Large intestine (tissue), 3 donors: ENCODE measurements at regions not wholly inside any gene's neighbourhood (a gene's known extent, or its start where the extent isn't known, plus 50 kb on each side); places are given as distances from the start of the nearest gene placed in this dataset.

Experiments
- DNase-seq, 2 donors: peaks; one replicate each; pipeline versions ENCODE4 v3.0.0 to v3.0.0-alpha.2; 2013
- H3K27ac ChIP-seq: one replicate; pipeline ENCODE4 v1.5.1; 2013; ENCODE audit warnings: low read length
- H3K27me3 ChIP-seq: 2 replicates; pipeline ENCODE4 v1.6.1; 2013; ENCODE audit warnings: low read length; ENCODE audit not compliant: control insufficient read depth, insufficient read depth
- H3K36me3 ChIP-seq: 2 replicates; pipeline ENCODE4 v1.6.1; 2013; ENCODE audit warnings: low read length; ENCODE audit not compliant: control insufficient read depth, insufficient read depth
- H3K4me1 ChIP-seq: one replicate; pipeline ENCODE4 v1.6.1; 2013; ENCODE audit warnings: low read length; ENCODE audit not compliant: control insufficient read depth, insufficient read depth
- H3K4me3 ChIP-seq: one replicate; pipeline ENCODE4 v1.5.1; 2013; ENCODE audit warnings: low read length
- H3K9me3 ChIP-seq: one replicate; pipeline ENCODE4 v1.6.1; 2013; ENCODE audit warnings: mild to moderate bottlenecking, low read depth, low read length, moderate library complexity; ENCODE audit not compliant: control insufficient read depth
- WGBS: methylation state at CpG from one replicate; pipeline ENCODE4 v1.1.5; 2013; ENCODE audit warnings: low lambda C conversion rate; ENCODE audit not compliant: insufficient coverage; 5-methylcytosine and 5-hydroxymethylcytosine counted together

DNA sequence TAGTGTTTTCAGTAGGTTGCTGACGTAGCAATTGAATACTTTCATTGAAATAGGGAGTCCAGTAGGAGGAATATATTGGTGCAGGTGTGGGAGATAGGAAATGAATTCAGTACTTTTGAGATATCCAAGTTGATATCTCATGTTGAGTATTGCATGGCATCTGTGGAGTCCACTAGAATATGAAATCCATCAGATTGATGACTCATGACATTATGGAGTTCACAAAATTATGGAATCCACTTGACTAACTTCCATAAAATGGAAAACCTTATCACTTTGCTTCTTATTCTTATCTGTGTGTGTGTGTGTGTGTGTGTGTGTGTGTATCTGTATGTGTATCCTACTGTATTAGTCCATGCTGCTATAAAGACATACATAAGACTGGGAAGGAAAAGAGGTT lies 513.5 kb upstream of the ZEB2 start:
- no peak for DNase-seq
- no peaks in the 10 kb centered on the region for H3K9me3 ChIP-seq
- no peak overlapping the region for H3K4me3 ChIP-seq
- 100% methylated on average over 1 of the region's 1 CpG for whole genome bisulfite sequencing
- no peaks in the 10 kb centered on the region for H3K27me3 ChIP-seq
- H3K27ac ChIP-seq = no peak overlapping the region
- no peaks in the 10 kb centered on the region for H3K4me1 ChIP-seq
- no peaks in the 10 kb centered on the region for H3K36me3 ChIP-seq

DNA sequence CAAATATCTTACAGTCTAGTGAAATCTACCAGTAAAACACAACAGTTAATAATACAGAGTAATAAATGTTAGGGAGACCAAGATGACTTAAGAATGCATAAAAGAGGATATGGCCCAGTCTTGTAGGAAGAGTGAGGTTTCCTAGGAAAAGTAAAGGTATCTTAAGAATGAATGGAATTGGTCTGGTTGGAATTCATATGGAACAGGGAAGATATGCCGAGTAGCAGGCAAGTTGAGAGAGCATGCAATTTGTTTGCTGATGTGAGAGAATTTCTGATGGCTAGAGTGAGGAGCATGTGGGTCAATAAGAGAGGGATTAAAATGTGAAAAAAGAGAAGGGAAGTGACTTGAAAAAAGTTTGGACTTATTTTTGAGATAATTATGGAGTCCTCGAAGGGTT lies 512.9 kb upstream of the ZEB2 start:
- no peaks in the 10 kb centered on the region for H3K36me3 ChIP-seq
- no peak overlapping the region for H3K4me3 ChIP-seq
- H3K9me3 ChIP-seq = no peaks in the 10 kb centered on the region
- no peak for DNase-seq
- 88% methylated on average over 2 of the region's 2 CpGs for WGBS
- no peaks in the 10 kb centered on the region for H3K27me3 ChIP-seq
- no peak overlapping the region for H3K27ac ChIP-seq
- H3K4me1 ChIP-seq = no peaks in the 10 kb centered on the region

DNA sequence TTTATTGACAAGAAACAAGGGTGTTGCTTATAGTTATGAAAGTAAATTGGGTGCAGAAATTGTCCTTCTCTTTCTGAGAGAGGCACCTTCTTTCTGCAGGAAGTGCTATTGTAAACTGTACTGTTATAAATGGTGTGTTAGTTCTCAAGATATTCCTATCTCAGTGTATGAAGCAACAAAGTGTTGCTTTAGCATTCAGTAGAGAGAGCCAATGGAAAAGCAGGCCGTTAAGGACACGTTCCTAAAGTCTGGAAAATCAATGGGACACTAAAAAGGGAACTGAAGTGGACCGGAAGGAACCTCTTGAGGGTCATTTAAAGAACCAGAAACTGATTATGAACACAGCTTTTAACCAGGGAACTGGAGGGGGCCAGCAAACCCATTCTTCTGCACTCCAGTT lies 510.0 kb upstream of the ZEB2 start:
- Histone ChIP-seq H3K4me1 (no peaks in the 10 kb centered on the region), H3K9me3 (no peaks in the 10 kb centered on the region), H3K4me3 (no peak overlapping the region), H3K36me3 (no peaks in the 10 kb centered on the region), H3K27ac (no peak overlapping the region), H3K27me3 (no peaks in the 10 kb centered on the region)
- WGBS = 80% methylated on average over 2 of the region's 3 CpGs
- peak in 1 of 2 donors; percentile 7 for DNase-seq

DNA sequence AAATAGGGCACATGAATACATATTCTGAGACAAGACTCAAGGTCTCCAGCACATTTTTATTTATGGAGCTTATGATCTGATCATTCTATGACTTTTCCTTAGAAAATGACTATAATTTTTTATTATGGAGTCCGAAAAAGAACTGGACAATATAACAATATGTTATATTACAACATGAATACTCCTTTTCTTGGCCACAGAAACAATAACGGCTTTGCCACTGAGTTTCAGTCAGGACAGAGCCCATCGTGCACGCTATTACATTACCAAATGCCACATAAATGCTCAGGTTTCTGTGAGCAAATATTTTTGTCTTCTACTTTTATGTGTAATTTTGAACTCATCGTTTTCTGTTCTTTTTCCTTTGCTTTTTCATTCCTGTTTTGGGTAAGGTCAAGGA lies 509.2 kb upstream of the ZEB2 start:
- no peak overlapping the region for H3K27ac ChIP-seq
- H3K4me1 ChIP-seq = no peaks in the 10 kb centered on the region
- H3K36me3 ChIP-seq = no peaks in the 10 kb centered on the region
- WGBS = 96% methylated on average over 2 of the region's 5 CpGs
- no peak overlapping the region for H3K4me3 ChIP-seq
- no peak for DNase-seq
- H3K9me3 ChIP-seq = no peaks in the 10 kb centered on the region
- no peaks in the 10 kb centered on the region for H3K27me3 ChIP-seq

DNA sequence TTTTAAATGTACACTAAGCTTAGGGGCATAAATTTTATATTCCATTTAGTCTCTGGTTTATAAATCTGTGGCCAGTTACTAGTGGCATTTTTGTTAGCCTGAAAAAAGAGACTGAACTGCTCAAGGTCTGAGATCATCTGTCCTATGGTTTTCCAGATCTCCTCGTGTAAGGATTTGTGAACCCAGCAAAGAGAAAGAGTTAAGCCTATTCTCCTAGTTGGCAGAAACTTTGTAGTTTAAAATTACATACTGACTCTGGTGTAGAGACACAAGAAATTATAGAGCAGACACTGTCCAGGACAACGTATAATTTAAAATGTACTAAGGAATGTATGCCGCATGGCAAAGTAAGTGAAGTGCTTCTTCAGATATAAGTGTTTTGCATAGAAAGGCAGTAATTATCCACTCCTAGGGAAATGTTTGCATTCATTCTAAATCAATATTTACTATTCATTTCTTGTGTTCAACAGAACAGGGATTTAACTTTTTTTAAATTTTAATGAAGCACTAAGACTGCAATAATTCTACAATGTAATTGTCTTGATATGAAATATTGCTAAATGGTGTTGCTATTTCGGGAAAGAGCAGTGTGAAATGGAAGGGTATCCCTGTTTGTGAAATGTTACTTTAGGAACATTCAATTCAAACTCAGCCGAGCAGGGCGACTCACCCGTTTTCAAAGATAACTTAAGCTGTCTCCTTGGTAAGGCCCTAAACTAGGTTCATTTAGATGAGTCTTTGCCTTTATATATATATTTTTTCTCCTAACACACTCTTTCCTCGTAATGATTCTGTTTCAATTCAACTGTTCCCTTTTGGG lies 508.4 kb upstream of the ZEB2 start:
- Histone ChIP-seq H3K4me1 (no peaks in the 10 kb centered on the region), H3K27me3 (no peaks in the 10 kb centered on the region), H3K9me3 (no peaks in the 10 kb centered on the region), H3K27ac (no peak overlapping the region), H3K4me3 (no peak overlapping the region), H3K36me3 (no peaks in the 10 kb centered on the region)
- WGBS = 64% methylated on average over 5 of the region's 8 CpGs
- DNase-seq = no peak

DNA sequence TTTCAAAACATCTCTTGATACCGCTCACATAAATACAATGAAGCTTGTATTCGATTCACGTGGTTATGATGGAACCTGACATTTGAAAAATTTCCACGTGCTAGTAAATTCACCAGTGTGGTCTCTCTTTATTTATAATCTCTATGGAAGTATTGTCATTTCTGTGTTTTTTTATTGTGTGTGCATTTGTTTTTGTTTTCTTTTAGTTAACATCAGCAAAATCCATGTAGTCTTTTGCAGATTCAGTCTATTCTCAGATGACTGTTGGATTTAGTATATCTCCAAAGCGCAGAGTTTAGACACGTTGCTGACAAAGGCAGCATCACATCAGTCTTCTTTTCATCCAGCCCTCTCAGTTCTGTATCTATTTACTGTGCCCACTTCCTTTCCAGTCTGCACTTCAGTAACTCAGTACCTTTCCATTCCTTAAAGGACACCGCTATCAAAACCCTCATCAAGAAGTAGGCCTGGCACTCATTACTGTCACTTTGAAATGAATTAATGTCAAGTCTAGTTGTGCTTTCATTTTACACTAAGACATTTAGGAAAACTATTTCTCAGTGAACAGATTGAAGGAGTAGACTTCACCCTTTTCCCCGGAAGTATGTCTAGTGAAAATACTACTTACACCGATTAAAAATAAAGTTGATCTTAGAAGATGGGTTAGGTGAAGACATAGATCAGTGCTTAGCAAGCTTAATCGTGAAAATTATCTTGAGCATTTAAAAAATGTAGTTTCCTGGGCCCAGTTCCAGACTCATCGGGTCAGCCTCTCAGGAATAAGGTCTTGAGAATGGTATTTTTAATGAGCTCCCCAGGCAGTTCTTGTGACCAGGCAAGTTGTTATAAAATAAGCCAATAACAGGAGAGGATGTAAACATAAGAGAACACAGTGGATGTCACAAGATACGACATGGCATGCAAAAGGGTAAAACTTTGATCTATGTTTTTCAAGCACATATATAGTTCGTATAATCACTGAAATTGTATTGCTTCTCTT lies 506.8 kb upstream of the ZEB2 start:
- Histone ChIP-seq H3K4me3 (no peak overlapping the region), H3K27ac (no peak overlapping the region), H3K4me1 (no peaks in the 10 kb centered on the region), H3K27me3 (no peaks in the 10 kb centered on the region), H3K9me3 (no peaks in the 10 kb centered on the region), H3K36me3 (no peaks in the 10 kb centered on the region)
- DNase-seq = no peak
- 95% methylated on average over 8 of the region's 13 CpGs for WGBS

DNA sequence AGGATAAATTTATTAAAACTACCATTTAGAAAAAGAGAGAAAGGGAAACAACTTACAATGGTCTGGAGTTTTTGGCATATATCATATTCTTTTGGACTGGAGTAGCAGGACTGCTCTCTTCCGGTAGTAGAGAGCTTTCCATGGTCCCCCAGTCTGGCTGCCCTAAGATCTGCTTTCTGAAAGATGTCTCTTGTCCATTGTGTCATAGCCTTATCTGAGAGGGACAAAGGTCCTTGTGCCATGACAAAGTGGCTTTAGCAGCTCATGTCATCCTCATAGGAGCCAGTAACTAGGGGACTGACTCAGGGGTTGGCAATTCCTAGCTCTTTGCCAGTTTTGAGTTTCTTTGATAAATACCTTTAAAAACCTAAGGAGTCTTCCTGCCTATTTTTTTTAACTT lies 505.5 kb upstream of the ZEB2 start:
- WGBS = no CpG with 5 or more reads among the region's 1 CpG
- no peak overlapping the region for H3K27ac ChIP-seq
- no peaks in the 10 kb centered on the region for H3K27me3 ChIP-seq
- H3K4me1 ChIP-seq = no peaks in the 10 kb centered on the region
- H3K4me3 ChIP-seq = no peak overlapping the region
- H3K36me3 ChIP-seq = no peaks in the 10 kb centered on the region
- no peak for DNase-seq
- H3K9me3 ChIP-seq = no peaks in the 10 kb centered on the region

DNA sequence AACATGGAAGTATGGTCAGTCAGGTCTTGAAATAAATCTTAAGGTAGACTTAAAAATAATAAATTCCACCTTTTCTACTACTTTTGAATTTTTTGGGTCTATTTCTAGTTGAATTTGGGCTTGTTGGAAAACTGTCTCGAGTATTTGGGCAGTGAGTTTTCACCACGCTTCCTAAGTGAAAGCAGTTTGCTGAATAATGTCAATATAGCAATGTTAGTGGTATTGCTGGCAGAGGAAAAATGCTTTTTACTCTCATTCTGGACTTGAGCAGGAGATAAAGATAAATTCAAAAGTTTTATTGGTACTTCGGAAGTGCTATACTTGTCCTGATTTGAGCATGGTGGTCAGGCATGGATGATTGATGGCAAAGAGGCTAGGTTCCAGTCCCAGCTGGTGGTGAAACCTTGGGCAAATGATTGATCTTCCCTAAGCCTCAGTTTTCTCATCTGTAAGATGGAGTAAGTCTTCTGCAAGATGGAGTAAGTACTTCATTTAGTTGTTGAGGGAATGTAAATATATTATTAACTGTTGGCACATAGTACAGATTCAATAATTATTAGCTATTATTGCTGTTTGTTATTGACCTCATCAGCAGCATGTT lies 503.5 kb upstream of the ZEB2 start:
- no peaks in the 10 kb centered on the region for H3K9me3 ChIP-seq
- 100% methylated on average over 2 of the region's 3 CpGs for WGBS
- H3K27me3 ChIP-seq = no peaks in the 10 kb centered on the region
- no peak overlapping the region for H3K27ac ChIP-seq
- no peaks in the 10 kb centered on the region for H3K4me1 ChIP-seq
- no peaks in the 10 kb centered on the region for H3K36me3 ChIP-seq
- H3K4me3 ChIP-seq = no peak overlapping the region
- DNase-seq = no peak

DNA sequence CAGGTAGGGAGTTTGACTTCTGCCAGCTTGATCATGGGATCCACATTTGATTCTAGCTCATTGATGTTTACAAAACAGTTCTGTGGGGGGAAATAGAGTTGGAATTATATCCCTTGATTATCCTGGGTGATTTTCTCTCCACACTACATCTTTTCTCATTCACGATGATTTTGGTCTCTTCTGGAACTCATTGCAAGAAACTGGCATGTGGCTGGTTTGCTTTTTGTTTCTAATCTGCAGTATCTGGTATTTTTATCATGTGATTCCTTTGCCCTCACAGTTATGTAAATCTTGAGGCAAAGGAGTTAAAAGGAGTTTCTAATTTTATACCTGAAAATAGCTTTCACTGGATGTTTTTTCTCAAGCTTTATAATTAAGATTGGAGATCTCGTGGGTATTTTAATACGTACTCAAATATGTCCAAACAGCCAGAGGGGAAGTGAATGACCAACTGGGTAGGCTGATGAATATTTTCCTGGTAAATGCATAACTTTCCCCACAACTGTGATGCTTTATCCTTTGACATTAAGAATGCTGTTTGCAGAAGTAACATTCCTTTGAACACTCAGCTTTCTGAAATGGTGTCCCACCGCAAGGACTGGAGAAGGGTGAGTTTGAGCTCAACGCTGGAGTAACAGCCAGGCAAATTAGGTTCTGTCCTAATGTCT lies 502.9 kb upstream of the ZEB2 start:
- Histone ChIP-seq H3K36me3 (no peaks in the 10 kb centered on the region), H3K27ac (no peak overlapping the region), H3K27me3 (no peaks in the 10 kb centered on the region), H3K4me1 (no peaks in the 10 kb centered on the region), H3K9me3 (no peaks in the 10 kb centered on the region), H3K4me3 (no peak overlapping the region)
- 50% methylated on average over 1 of the region's 5 CpGs for WGBS
- no peak for DNase-seq
